Femur (tissue), 1 donor: ENCODE measurements at regions not wholly inside any gene's neighbourhood (a gene's known extent, or its start where the extent isn't known, plus 50 kb on each side); places are given as distances from the start of the nearest gene placed in this dataset.

Source experiments
- DNase-seq: peaks from one replicate; pipeline ENCODE4 v3.0.0-alpha.2; 2017

GRCh38 chr15:35736150-35736549 is 190.2 kb upstream of the DPH6 start:
- DNase-seq: no peak

GRCh38 chr15:35737441-35737840 is 191.5 kb upstream of the DPH6 start:
- DNase-seq: no peak

GRCh38 chr15:35738370-35738769 is 192.4 kb upstream of the DPH6 start:
- DNase-seq: no peak

GRCh38 chr15:35740761-35741160 is 194.8 kb upstream of the DPH6 start:
- peak; percentile 34 for DNase-seq

GRCh38 chr15:35741395-35741794 is 195.4 kb upstream of the DPH6 start:
- DNase-seq: no peak

- no peak for DNase-seq
Measured at GRCh38 chr15:35741881-35742280, 195.9 kb upstream of the DPH6 start.

- DNase-seq: no peak
Measured at GRCh38 chr15:35743321-35743720, 197.4 kb upstream of the DPH6 start.

- no peak for DNase-seq
Measured at GRCh38 chr15:35746121-35746520, 200.2 kb upstream of the DPH6 start.

GRCh38 chr15:35748105-35748504 is 202.1 kb upstream of the DPH6 start:
- DNase-seq: no peak

- no peak for DNase-seq
Measured at GRCh38 chr15:35750051-35750450, 204.1 kb upstream of the DPH6 start.

GRCh38 chr15:35751413-35752133 is 205.6 kb upstream of the DPH6 start:
- DNase-seq: peak; percentile 69

- no peak for DNase-seq
Measured at GRCh38 chr15:35752134-35752466, 206.1 kb upstream of the DPH6 start.

GRCh38 chr15:35753486-35753885 is 207.5 kb upstream of the DPH6 start:
- DNase-seq: no peak

GRCh38 chr15:35755237-35755802 is 209.4 kb upstream of the DPH6 start:
- DNase-seq: no peak

GRCh38 chr15:35756623-35757022 is 210.7 kb upstream of the DPH6 start:
- DNase-seq: no peak

- no peak for DNase-seq
Measured at GRCh38 chr15:35757361-35757760, 211.4 kb upstream of the DPH6 start.

GRCh38 chr15:35757765-35758164 is 211.8 kb upstream of the DPH6 start:
- no peak for DNase-seq

GRCh38 chr15:35764661-35765519 is 218.9 kb upstream of the DPH6 start:
- no peak for DNase-seq

GRCh38 chr15:35768949-35769348 is 223.0 kb upstream of the DPH6 start:
- no peak for DNase-seq

GRCh38 chr15:35769656-35770055 is 223.7 kb upstream of the DPH6 start:
- DNase-seq: no peak

- no peak for DNase-seq
Measured at GRCh38 chr15:35771746-35772442, 225.9 kb upstream of the DPH6 start.

GRCh38 chr15:35774653-35775052 is 228.7 kb upstream of the DPH6 start:
- DNase-seq: no peak

- no peak for DNase-seq
Measured at GRCh38 chr15:35775471-35775870, 229.5 kb upstream of the DPH6 start.
